T-helper 2 cell treated with Interferon-gamma antibody and Interleukin-4, amounts not matched to agents 100 ng/mL and 5 ng/mL, for 36 hours (primary cell): ENCODE measurements at regions not wholly inside any gene's neighbourhood (a gene's known extent, or its start where the extent isn't known, plus 50 kb on each side); places are given as distances from the start of the nearest gene placed in this dataset.

Source experiments
- intact Hi-C: fragments of 100-400 bp; cut with micrococcal nuclease; formaldehyde crosslinking; loops from one replicate; pipeline ENCODE4 v1.15.1; 2023

DNA sequence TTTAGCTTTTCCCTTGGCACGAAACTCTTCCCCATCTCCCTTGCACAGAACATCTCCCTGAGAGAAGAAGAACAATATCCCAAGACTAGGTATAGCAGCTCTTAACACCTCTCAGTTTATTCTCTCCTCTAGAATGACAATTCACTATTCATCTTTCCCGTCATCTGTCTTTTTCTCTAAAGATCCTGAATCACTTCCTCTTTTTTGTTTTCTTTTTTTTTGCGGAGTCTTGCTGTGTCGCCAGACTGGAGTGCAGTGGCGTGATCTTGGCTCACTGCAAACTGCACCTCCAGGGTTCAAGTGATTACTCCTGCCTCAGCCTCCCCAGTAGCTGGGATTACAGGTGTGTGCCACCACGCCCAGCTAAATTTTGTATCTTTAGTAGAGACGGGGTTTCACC, 574.4 kb upstream of the MAP3K7 start:
- intact Hi-C loops, result no loop called here

DNA sequence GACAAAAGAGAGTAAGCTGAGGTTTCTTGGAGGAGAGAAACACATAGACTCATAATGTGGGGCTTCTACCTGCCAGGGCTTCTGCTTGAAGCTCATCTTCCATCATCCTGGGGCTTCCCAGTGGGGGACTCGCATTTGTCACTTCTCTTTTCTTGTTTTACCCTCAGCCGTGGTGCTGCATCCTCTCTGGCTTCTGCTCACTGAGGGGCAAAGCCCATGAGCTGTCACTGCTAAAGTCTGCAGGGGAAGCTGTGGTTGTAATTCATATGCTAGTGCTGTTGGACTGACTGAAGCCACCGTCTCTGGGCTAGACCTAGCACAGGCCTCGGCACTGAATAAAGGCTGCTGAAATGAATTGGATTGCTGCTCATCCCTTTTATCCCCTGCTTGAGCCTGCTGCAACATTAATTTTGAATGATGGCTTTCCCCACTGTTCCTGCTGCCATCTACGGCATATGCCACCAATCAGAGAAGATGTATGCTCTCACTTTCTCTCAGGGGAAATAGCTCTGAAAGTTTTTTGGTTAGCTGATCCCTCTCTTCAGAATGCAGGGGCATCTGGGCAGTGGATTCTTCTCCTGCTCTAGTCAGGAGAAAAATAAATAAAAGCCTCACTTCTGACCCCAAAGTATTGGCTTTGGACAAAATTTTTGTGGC, 568.4 kb upstream of the MAP3K7 start:
- intact Hi-C loops, result no loop called here

GRCh38 chr6:91152824-91153223, 566.0 kb upstream of the MAP3K7 start:
- intact Hi-C loops, result no loop called here

DNA sequence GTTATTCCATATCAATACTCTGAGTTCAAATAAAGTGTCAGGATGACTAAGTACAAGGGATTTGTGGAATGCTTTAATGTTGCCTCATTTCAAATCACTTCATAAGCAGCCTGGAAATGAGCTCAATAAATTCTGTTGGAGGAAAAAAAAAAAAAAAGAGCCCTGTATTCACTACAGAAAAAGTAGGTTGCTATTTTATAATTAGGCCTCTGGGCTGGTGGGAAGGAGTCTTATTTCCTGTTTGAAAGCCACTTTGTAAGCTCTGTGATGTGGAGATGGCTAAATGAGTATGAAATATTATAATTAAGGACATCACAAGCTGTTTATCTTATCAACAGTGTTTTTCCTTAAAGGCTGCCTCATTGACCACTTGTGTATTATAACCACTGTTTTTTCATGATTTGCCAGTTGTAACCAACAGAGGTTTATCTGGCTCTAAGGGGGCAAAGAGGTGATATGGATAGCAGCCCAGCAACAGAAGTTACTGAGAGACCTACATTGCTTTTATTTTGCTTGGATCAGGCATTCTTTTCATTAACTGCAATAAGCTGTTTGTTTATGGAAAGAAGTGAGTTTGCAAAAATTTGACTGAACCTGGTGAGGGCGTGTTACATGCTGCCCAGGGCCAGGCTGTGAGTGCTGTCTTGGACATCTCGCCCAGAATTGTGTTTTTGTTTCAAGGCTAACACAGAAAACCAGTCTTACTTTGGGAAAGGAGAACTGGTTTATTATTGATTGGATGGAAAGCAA, 563.3 kb upstream of the MAP3K7 start:
- intact Hi-C loops, result no loop called here

DNA sequence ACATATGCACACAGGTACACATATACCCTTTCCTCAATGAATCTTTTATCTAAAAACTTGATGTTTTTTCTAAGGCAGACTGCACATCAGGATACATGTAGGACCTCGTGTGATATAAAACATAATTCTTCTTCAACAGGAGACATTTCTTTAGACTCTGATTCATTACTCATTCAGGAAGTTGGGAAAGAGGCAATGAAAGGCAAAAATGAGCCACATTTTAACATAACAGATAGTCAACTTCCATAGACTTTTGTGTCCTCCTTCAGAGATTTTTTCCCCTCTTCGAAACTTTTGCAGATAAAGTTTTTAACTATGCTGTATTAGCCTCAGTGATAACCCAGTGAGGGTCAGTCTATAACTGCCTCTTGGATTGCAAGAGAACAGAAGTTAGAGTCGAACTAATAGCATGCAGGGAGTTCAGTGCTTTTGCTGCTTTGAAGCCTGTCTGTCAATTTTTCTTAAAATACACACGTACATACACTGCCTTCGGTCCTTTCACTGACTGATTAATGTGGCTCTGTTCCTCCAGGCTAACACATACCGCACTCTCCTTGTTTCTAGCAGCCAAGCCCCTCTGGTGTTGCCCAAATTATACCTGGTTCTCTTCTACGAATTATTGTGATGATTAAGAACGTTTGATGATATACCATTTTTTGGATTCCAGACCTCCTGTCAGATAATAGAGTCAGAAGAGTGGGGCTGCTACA, 562.5 kb upstream of the MAP3K7 start:
- intact Hi-C loops, result no loop called here

- intact Hi-C loops, result no loop called here
These were observed 557.3 kb upstream of the MAP3K7 start for GRCh38 chr6:91144126-91144525.

DNA sequence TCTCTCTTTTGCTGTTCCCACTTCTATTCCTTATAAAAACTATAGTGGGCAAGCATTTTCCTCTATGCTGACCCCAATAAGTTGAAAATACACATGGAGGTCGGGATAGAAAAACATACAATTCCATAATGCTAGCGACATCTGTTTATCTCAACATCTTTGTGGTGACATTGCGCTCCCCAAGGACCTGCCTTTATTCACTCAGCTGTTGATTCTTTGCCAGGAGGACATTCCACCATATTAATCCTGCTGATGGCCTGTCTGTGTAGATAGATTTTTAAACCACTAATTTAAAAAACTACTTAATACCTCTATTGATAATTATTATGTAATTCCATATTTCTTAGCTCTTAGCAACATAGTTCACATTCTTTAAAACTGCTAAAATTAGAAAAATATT, 555.3 kb upstream of the MAP3K7 start:
- intact Hi-C loops, result no loop called here

GRCh38 chr6:91141346-91141745, 554.5 kb upstream of the MAP3K7 start:
- intact Hi-C loops, result no loop called here

DNA sequence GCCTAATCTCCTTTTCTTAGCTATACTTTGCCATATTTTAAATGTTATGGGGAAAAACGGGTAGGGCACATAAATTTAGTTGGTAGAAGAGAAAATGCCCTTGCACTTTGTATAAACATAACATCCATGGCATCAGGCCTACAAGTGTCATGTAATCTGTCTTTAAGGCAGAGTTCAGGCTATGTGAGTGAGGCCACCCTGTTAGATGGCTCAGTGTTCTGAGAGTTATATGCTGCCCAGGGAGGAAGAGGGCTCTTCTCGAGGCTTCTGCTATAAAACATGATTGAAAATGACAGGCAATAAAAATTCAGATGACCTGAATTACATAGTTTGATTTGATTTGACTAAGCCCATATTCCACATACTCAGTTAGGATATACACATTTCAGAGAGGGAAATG, 553.6 kb upstream of the MAP3K7 start:
- intact Hi-C loops, result no loop called here

GRCh38 chr6:91137286-91137685, 550.4 kb upstream of the MAP3K7 start:
- intact Hi-C loops, result no loop called here

- intact Hi-C loops, result no loop called here
These were observed 548.7 kb upstream of the MAP3K7 start for GRCh38 chr6:91135406-91136103.

GRCh38 chr6:91132461-91132860, 545.6 kb upstream of the MAP3K7 start:
- intact Hi-C loops, result no loop called here

DNA sequence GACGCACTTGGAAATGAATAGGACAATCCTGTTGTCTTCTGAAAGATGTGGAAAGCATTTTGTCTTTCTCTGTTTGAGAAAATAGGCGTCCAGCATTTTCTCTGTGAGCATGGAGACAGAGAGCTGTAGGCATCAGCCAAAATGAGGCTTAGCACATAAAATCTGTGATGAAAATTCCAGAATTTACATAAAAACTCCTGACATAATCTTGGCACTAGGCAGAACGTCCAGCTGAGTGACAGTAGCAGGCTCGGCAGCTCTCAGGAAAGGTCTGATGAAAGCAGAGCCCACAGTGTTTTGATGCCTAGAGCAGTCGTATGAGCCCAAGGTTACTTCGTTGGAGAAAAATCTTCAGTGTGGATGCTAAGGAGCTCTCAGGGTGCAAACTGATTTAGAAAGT, 543.3 kb upstream of the MAP3K7 start:
- intact Hi-C loops, result no loop called here

GRCh38 chr6:91127752-91128151, 540.9 kb upstream of the MAP3K7 start:
- intact Hi-C loops, result no loop called here

DNA sequence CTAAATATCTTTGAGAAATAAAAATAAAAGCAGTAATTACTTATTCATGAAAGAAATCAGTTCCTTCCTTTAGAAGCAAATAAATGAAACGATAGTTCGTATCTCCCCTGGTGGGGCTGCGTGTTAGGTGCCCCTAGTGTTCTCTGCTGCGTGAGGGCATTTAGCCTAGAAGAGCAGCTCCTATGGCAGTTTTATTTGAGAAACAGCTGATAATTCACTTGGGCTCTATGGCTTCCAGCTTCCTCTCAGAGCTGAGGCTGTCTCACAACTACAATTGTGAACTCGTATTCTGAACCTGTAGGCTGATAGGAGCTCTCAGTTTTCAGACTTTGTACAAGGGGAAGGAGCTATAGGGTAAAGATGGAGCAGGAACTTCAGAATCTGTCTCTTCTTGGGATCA, 540.0 kb upstream of the MAP3K7 start:
- intact Hi-C loops, result no loop called here

- intact Hi-C loops, result no loop called here
These were observed 530.7 kb upstream of the MAP3K7 start for GRCh38 chr6:91117550-91117949.

DNA sequence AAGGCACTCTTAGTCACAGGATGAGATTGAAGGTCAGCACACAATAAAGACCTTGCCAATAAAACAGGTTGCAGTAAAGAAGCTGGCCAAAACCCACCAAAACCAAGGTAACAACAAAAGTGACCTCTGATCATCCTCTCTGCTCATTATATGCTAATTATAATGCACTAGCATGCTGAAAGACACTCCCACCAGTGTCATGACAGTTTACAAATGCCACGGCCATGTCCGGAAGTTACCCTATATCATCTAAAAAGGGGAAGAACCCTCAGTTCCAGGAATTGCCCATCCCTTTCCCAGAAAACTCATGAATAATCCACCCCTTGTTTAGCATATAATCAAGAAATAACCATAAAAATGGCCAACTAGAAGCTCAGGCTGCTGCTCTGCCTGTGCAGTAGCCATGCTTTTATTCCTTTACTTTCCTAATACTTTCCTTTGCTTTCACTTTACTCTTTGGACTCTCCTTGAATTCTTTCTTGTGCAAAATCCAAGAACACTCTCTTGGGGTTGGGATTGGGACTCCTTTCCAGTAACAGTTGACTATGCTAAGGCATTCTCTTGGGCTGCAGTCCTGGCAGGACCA, 527.3 kb upstream of the MAP3K7 start:
- intact Hi-C loops, result no loop called here

DNA sequence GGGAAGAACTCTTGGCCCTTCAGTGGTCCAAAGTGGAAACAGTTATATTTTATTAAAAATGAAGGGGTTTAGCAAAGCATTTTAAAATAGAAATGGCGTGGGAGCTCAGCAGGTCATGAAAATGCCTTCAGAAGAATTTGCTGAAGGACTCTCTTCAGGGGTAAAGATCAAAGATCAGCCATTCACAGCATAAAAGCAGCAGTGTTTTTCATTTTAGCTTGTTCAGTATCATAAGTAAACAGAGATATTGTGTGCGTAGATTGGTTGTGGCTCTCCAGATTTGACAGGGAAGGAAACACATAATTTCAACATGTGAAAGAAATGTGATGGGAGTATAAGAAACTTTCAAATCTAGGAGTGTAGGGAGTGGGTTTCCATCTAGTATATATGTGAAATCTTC, 519.2 kb upstream of the MAP3K7 start:
- intact Hi-C loops, result no loop called here

DNA sequence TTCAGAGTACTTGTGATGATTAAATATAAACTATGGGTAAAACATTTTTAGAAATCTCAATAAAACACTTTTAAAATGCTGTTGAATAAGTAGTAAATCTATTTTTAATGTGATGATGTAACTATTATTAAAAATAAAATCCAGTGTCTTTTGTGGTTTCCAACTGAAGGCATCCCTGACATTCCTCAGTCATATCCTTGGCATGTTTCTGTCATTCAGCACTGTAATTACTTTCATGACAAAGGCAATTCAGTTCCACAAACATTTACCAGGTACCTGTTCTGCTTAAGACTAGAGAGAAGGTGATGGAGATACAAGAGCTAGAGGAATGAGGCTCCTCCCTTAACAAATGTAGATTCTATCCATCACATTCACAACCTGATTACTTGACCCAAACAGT, 518.7 kb upstream of the MAP3K7 start:
- intact Hi-C loops, result no loop called here

DNA sequence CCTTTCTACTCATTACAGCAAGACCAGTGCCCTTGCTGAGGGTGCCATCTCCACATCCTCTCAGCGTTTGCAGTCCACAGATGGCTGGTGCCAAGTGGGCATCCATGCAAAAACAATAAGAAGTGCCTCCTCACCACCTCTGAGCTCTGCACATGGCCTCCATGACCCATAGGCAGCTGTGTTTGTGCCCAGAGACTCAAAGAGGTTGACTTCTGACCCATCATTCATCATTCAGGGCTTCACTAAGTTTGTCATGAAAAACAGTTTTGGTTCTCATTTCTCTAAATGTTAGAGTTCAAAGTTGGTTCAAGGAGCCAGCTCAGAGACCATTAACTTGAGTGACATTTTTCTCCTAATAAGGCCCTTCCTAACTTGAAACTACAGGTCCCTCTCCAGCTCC, 512.6 kb upstream of the MAP3K7 start:
- intact Hi-C loops, result no loop called here

DNA sequence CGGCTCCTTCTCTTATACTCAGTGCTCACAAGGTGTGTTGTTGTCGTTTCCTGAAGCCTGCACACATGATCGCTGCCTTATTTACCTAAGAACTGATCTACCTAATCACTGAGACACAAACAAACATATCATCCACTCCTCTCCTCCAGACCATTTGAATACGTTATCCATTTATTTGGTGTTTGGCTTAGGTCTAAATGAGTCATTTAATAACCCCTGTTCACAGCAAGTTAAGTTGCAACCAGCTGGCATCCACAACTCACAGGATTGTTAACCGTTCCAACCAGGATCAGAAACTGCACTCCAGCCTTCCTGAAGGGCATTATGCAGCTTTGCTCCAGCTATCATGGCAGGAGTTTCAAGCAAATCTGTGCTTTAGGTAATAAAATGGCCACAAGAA, 511.1 kb upstream of the MAP3K7 start:
- intact Hi-C loops, result no loop called here

DNA sequence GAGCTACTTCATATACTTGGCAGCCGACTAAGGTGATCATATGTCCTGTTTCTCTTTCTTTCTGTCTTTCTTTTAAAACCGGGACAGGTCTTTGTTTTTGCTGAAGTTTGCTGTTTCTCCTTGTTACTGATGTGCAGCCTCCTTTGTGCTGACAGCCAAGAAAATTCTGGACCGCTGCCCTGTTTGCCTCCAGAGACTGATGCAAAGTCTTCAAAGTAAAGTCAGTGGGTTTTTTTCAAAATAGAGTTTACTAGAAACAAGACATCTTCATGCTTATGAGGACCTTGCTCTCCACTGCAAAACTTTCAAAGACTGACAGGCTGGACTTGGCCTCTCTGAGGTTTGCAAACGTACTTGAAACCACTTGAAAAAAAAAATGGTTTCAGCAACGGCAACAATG, 510.5 kb upstream of the MAP3K7 start:
- intact Hi-C loops, result no loop called here
